Activated CD4-positive, alpha-beta T cell treated with anti-CD3 and anti-CD28 coated beads, Interleukin-2, Interleukin-4, amounts not matched to agents 100 ng/mL and 50 ng/mL, durations not matched to agents 16 hours and 8 hours (primary cell): ENCODE measurements at regions not wholly inside any gene's neighbourhood (a gene's known extent, or its start where the extent isn't known, plus 50 kb on each side); places are given as distances from the start of the nearest gene placed in this dataset.
A peak's percentile ranks its signal among the peaks of the same experiment; 100 is the strongest.
"Not testable (repeated sequence)": the region's sequence is repeated elsewhere in the genome, so short reads cannot be mapped to it uniquely, and the experiment has no call there.

ENCODE experiments used
- DNase-seq: peaks from one replicate; pipeline ENCODE4 v3.0.0-alpha.2; 2020; ENCODE audit warnings: low spot score

DNA sequence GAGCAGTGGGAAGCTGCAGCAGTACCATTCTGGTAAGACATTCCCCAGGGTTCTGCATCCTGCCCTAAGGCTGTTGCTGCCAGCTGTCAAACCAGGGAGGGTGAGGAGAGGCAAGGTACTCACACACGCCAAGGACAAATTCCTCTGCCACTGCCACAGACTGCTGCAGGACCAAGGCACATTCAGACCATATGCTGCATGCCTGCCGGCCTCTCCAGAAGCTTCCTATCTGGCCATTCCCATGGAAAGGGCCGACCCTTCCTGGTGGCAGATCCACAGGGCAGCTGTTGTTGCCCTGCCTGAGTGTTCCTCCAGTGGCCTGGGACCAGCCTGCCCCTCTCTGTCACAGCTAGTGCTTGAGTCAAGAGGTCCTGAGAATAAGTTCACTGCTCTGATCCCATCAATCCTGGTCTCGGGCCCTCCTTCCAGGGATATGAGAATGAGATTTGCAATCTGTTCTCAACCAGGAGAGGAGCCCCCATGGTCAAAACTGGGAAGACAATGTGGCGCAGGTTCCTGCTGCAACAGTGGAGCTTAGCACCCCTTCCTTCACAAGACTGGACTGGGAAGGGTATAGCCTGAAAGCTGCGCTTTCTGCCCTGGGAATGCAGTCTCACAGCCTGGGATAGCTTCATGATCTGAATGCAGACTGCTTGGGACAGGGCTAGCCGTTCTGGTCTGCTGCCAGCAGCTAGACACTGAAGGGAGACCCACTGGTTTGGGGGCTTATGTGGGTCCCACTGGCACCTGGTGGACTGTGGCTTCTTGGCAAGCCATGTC is 342.5 kb upstream of the NDST3 start:
- DNase-seq = no peak

GRCh38 chr4:117692538-117692937 is 341.7 kb upstream of the NDST3 start:
- DNase-seq = no peak

- DNase-seq = no peak
These were observed 334.7 kb upstream of the NDST3 start for GRCh38 chr4:117699595-117699994.

- DNase-seq = peak; percentile 3
These were observed 334.0 kb upstream of the NDST3 start for GRCh38 chr4:117700111-117700892.

DNA sequence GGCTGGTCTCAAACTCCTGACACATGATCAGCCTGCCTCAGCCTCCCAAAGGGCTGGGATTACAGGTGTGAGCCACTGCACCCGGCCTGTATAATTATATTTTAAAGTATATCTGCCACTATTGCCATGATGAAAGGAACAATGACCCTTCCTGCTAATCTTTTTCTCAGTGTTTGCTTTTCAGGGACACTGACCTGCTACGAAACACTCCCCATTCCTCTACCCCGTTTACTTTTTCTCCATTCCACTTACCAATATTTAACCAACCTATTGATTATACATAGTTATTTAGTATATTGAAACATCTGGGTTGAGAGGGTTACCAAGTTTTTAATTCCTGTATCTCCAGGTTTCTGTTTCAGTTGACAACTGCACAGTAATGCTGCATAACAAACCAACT is 331.9 kb upstream of the NDST3 start:
- no peak for DNase-seq

DNA sequence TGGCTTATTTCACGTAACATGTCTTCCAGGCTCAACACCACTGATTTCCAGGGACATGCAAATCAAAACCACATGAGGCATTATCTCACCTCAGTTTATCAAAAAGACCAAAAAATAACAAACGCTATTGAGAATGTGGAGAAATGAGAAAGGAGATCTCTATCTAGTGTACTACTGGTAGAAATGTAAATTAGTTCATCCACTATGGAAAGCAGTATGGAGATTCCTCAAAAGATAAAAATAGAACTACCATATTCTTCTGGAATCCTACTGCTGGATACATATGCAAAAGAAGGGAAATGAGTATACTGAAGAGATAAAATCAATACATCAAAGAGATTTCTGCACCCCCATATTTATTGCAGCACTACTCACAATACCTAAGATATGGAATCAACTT is 329.6 kb upstream of the NDST3 start:
- DNase-seq = no peak

GRCh38 chr4:117740736-117741135 is 293.6 kb upstream of the NDST3 start:
- no peak for DNase-seq

GRCh38 chr4:117745379-117745778 is 288.9 kb upstream of the NDST3 start:
- DNase-seq = not testable (repeated sequence)

DNA sequence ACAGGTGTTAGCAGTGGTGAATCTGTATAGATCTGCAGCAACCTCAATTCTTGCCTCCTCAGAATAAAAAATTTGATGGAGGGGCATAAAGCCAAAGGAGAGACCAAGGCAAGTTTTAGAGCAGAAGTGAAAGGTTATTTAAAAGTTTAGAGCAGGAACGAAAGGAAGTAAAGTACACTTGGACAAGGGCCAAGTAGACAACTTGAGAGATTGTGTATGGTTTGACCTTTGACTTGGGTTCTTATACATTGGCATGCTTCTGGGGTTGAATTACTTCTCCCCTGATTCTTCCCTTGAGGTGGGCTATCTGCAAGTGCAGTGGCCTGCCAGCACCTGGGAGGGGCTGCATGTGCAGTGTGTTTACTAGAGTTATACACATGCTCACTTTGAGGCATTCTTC is 278.8 kb upstream of the NDST3 start:
- no peak for DNase-seq

- DNase-seq = no peak
These were observed 265.7 kb upstream of the NDST3 start for GRCh38 chr4:117768610-117769009.

DNA sequence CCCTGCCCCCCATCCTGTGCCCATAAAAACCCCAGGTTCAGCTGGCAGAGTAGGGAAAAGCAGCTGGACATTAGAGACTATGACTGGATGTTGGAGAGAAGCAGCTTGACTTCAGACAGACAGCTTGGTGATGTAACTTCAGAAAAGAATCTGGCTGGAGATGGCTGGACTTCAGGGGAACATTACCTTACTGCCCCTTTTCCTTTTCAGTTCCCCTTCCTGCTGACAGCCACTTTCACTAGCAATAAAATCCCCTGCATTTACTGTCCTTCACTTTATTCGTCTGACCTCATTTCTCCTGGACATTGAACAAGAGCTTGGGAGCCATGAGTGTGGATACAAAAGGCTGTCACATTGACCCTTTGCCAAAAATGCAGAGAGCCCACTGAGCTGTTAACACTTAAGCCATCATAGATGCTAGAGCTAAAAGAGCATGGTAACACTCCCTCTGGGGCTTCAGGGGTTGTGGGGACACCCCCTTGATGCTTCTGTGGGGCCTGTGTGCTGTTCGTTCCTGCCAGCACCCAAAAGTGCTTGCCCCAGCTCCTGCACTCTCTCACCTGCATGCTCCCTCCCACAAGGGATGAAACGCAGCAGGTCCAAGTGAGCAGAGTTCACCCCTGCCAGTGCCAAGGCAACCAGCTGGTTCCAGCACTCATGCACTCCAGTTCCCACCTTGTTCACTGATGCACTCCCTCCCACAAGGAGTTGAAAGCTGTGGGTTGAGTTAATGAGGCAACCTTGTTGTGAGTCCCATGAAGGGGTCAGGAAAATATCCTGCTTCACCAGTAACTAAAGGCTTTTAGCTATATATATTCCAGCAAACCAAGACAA is 263.8 kb upstream of the NDST3 start:
- no peak for DNase-seq

DNA sequence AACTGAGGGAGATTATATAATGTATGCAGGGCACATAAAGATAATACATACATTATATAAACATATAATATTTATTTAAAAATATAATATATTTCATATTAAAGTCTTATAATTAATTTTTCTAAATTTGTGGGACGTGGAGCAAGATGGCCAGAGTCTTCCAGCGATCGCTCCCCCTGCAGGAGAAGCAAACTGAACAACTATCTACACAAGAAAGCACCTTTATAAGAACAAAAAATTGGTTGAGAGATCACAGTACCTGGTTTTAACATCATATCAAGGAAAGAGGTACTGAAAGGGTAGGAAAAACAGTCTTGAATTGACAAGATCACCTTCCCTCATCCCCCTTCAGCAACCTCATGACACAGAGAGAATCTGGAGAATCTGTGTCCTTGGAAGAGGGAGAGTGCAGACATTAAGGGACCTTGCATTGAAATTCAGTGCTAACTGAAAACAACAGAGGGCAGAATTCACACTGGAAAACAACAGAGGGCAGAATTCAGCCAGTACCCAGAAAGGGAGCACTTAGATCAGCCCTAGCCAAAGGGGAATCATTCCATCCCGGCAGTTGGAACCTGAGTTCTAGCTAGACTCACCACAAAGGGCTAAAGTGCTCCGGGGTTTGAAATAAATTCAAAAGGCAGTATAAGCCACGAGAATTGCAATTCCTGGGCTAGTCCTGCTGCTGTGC is 262.5 kb upstream of the NDST3 start:
- DNase-seq = no peak

DNA sequence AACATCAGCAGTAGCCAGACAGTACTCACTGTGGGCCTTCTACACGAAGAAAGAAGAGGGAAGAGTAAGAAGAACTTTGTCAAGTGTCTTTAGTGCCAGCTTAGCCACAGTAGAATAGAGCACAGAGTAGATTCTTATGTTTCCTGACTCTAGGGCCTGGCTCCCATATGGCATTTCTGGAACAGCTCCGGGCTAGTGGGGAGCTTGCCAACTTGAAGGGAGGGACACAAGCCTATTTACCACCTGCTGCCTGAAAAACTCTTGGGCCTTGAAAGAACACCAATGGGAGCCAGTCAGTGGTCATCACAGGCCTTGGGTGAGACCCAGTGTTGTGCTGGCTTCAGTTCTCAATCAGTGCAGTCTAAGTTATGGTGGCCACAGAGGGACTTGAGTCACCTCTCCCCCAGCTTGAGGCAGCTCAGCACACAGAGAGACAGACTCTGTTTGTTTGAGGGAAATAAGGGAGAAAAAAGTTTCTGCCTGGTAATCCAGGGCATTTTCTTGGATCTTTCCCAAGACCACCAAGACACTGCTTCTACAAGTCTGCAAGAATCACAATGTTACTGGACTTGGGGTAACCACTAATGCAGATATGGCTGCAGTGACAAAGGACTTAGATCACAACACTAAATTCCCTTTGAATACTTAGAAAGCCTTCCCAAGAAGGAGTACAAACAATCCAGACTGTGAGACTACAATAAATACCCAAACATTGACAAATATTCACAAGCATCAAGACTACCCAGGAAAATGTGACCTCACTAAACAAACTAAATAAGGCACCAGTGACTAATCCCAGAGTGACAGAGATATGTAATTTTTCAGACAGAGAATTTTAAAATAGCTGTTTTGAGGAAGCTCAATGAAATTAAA is 261.0 kb upstream of the NDST3 start:
- DNase-seq = no peak

GRCh38 chr4:117777721-117778120 is 256.6 kb upstream of the NDST3 start:
- no peak for DNase-seq

DNA sequence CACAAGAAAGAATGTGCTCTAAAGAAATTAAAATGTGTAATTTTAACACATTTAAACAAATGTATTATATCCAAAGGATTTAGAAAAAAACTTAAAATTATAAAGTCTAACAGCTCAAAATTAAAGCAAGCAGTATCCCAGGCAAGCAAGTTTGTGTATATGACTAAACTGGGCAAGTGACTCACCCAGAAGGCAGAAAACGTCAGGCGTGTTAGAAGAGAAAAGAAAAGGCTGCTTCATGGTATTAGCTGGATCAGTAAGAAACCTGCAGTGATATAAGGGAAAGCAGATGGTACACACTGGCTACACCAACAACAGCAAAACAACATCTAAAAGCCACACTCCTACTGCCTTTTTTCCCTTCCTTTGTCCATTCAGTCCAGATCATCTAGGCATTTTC is 250.6 kb upstream of the NDST3 start:
- DNase-seq = no peak

DNA sequence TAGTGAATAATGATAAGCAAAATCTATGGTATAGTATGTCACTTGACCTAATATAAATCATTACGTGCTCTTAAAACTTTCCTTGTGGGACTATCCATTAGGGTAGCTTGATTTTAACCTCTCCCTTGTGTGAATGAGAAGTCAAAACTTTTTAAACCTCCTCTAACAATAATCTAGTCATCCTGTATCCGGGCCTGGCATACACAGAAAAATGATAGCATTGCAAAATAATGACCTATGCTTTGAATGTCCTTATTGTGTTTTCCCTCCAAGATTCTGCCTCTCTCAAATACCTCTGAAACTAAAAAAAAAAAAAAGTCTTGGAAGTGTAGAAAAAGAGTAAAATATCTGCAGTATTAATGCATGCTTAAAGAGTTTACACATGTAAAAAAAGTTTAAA is 250.0 kb upstream of the NDST3 start:
- DNase-seq = no peak

DNA sequence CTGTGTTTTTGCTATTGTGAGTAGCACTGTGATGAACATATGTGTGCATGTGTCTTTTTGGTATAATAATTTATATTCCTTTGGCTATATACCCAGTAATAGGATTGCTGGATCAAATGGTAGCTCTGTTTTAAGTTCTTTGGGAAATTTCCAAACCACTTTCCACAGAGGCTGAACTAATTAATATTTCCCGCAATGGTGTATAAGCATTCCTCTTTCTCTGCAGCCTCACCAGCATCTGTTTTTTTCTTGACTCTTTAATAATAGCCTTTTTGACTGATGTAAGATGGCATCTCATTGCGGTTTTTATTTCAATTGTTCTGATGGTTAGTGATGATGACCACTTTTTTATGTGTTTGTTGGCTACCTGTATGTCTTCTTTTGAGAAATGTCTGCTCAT is 247.7 kb upstream of the NDST3 start:
- no peak for DNase-seq

DNA sequence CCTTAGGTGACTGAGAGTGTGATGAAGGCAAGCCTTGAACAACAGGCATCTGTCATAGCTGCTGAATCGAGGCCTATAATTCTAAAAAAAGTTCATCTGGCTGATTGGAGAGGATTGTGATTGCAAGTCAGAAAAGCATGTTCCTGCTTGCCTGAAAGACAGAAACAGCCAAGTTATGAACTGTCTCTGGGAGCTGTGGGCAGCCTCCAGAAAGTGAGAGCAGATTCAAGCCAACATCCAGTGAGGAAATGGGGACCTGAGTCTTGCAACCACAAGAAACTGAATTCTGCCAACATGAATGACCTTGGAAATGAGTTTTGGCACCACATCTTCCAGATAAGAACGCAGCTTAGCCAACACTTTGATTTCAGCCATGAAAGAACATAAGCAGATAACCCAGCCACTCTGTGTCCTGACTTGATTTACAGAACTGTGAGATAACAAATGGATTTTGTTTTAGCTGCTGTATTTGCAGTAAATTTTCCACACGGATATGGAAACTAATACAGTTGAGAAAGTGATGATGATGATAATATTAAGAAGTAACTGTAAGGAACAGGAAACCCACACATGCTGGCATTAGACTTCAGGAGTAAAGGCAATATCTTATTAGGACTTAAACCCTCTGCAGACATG is 240.3 kb upstream of the NDST3 start:
- no peak for DNase-seq

- no peak for DNase-seq
These were observed 237.6 kb upstream of the NDST3 start for GRCh38 chr4:117796677-117797076.

- no peak for DNase-seq
These were observed 233.7 kb upstream of the NDST3 start for GRCh38 chr4:117800636-117801035.

DNA sequence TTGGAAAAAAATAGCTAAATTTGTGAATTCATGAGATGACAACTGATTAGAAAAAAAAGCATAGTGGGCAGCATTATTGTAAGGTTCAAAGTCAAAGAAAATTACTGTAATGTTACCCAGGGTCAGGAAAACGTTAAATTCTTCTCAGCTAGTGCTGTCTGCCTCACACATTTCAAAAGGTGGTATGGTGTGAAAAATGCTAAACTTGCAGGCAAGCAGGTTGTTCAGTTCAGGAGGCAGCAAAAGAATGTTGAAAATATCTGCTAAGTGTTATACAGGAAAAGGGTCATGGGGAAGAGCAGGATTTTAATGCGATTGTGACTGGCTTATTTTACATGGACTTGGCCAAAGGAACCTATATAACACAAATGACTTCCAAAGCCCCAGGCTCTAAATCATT is 232.5 kb upstream of the NDST3 start:
- no peak for DNase-seq
